Mesenchymal stem cell (in vitro differentiated cells and primary cell): ENCODE measurements at regions not wholly inside any gene's neighbourhood (a gene's known extent, or its start where the extent isn't known, plus 50 kb on each side); places are given as distances from the start of the nearest gene placed in this dataset.

ENCODE experiments used
- DNase-seq: peaks from one replicate; pipeline ENCODE4 v3.0.0-alpha.2; 2013
- H2AFZ ChIP-seq: one replicate; pipeline ENCODE4 v1.6.1; 2013; ENCODE audit warnings: low read depth, mild to moderate bottlenecking, control low read depth, inconsistent platforms, low read length, moderate library complexity
- H2AK5ac ChIP-seq: 2 replicates; pipeline ENCODE4 v1.6.1; 2013; ENCODE audit warnings: low read length, moderate library complexity, mild to moderate bottlenecking, inconsistent platforms; ENCODE audit not compliant: severe bottlenecking
- H2BK120ac ChIP-seq: one replicate; pipeline ENCODE4 v1.6.1; 2013; ENCODE audit warnings: low read depth, mild to moderate bottlenecking, inconsistent platforms, low read length, moderate library complexity
- H2BK12ac ChIP-seq, 2 experiments: one replicate each; pipeline ENCODE4 v1.6.1; 2013; ENCODE audit warnings: inconsistent platforms in 2 of 2, low read length in 2 of 2, mild to moderate bottlenecking in 2 of 2, moderate library complexity in 2 of 2, control low read depth in 1 of 2
- H2BK15ac ChIP-seq: one replicate; pipeline ENCODE4 v1.6.1; 2013; ENCODE audit warnings: mild to moderate bottlenecking, low read depth, inconsistent platforms; ENCODE audit not compliant: poor library complexity, severe bottlenecking
- H2BK5ac ChIP-seq: 2 replicates; pipeline ENCODE4 v1.6.1; 2013; ENCODE audit warnings: low read depth, mild to moderate bottlenecking, low read length, control low read depth, inconsistent platforms; ENCODE audit not compliant: poor library complexity, severe bottlenecking
- H3K14ac ChIP-seq, 2 experiments: one replicate each; pipeline ENCODE4 v1.6.1; 2013; ENCODE audit warnings: inconsistent platforms in 2 of 2, low read length in 2 of 2, control low read depth in 1 of 2, mild to moderate bottlenecking in 1 of 2, moderate library complexity in 1 of 2
- H3K18ac ChIP-seq, 2 experiments: one replicate each; pipeline ENCODE4 v1.6.1; 2013; ENCODE audit warnings: inconsistent platforms in 2 of 2, low read length in 2 of 2, control low read depth in 1 of 2, low read depth in 1 of 2, mild to moderate bottlenecking in 1 of 2
- H3K23ac ChIP-seq, 2 experiments: one replicate each; pipeline ENCODE4 v1.6.1; 2013; ENCODE audit warnings: inconsistent platforms in 2 of 2, low read length in 2 of 2, mild to moderate bottlenecking in 2 of 2, moderate library complexity in 2 of 2, control low read depth in 1 of 2
- H3K27ac ChIP-seq: 2 replicates; pipeline ENCODE4 v1.5.1; 2013; ENCODE audit warnings: mild to moderate bottlenecking, moderate library complexity, low read length, control low read depth, inconsistent platforms; ENCODE audit not compliant: poor library complexity, severe bottlenecking
- H3K27me3 ChIP-seq, 2 experiments: 2 replicates each; pipeline versions ENCODE4 v1.6.1 to v1.7.0; 2013; ENCODE audit warnings: low read length in 2 of 2, mild to moderate bottlenecking in 2 of 2, moderate library complexity in 2 of 2, control low read depth in 1 of 2, inconsistent platforms in 1 of 2; ENCODE audit not compliant: control insufficient read depth in 1 of 2, insufficient read depth in 1 of 2
- H3K36me3 ChIP-seq, 2 experiments: 2 replicates each; pipeline versions ENCODE4 v1.6.1 to v1.7.0; 2013; ENCODE audit warnings: low read length in 2 of 2, control low read depth in 1 of 2, inconsistent platforms in 1 of 2, low read depth in 1 of 2, mild to moderate bottlenecking in 1 of 2; ENCODE audit not compliant: insufficient read depth in 2 of 2, control insufficient read depth in 1 of 2
- H3K4ac ChIP-seq, 2 experiments: one replicate each; pipeline ENCODE4 v1.6.1; 2013; ENCODE audit warnings: inconsistent platforms in 2 of 2, low read length in 2 of 2, mild to moderate bottlenecking in 2 of 2, moderate library complexity in 2 of 2, control low read depth in 1 of 2, low read depth in 1 of 2
- H3K4me1 ChIP-seq: 2 replicates; pipeline ENCODE4 v1.6.1; 2013; ENCODE audit warnings: low read depth, low read length, control low read depth; ENCODE audit not compliant: control insufficient read depth, insufficient read depth
- H3K4me2 ChIP-seq: 2 replicates; pipeline ENCODE4 v1.6.1; 2013; ENCODE audit warnings: low read length, mild to moderate bottlenecking, inconsistent platforms; ENCODE audit not compliant: poor library complexity, severe bottlenecking
- H3K4me3 ChIP-seq, 2 experiments: 2 replicates each; pipeline versions ENCODE4 v1.5.1 to v1.7.0; 2013; ENCODE audit warnings: low read length in 2 of 2, mild to moderate bottlenecking in 2 of 2, control low read depth in 1 of 2, low read depth in 1 of 2; ENCODE audit not compliant: insufficient read depth in 1 of 2
- H3K79me1 ChIP-seq: replicated peaks from 2 replicates; pipeline ENCODE4 v1.6.1; 2013; ENCODE audit warnings: mild to moderate bottlenecking, control low read depth, low read length, inconsistent platforms; ENCODE audit not compliant: poor library complexity, severe bottlenecking
- H3K9ac ChIP-seq: 2 replicates; pipeline ENCODE4 v1.7.0; 2013; ENCODE audit warnings: mild to moderate bottlenecking, low read length, moderate library complexity
- H3K9me3 ChIP-seq: 2 replicates; pipeline ENCODE4 v1.7.0; 2013; ENCODE audit warnings: mild to moderate bottlenecking, low read length; ENCODE audit not compliant: control insufficient read depth
- H4K8ac ChIP-seq: one replicate; pipeline ENCODE4 v1.6.1; 2013; ENCODE audit warnings: inconsistent platforms, mild to moderate bottlenecking, low read length, moderate library complexity
- H4K91ac ChIP-seq: one replicate; pipeline ENCODE4 v1.6.1; 2013; ENCODE audit warnings: mild to moderate bottlenecking, low read length, inconsistent platforms
- WGBS: methylation state at CpG from one replicate; pipeline ENCODE4 v1.1.7; 2013; ENCODE audit warnings: mixed read lengths; 5-methylcytosine and 5-hydroxymethylcytosine counted together

DNA sequence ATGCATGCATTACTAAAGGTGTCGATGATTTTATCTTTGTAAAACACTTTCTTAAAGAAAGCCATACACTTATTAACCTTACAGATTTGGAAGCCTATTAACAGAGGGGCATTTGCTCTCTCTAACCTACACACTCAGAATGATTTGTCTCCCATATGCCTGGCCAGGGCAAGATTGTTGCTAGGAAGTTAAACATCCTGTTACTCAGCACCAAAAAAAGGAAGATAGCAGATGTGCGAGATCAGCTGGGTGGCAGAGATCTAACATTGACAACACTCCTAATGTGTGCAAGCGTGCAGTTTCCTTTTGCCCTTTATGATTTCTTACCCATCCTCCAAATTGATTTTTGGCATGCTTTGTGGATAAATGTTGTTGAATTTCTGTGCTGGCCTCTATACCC, 73.9 kb upstream of the TMEM108 start:
- DNase-seq: no peak
- 52% methylated on average over 2 of the region's 3 CpGs for WGBS
- Histone ChIP-seq H2AFZ (no peak overlapping the region), H3K9ac (no peak overlapping the region), H2BK120ac (no peak overlapping the region), H3K4me1 (no peaks in the 10 kb centered on the region), H2BK12ac (no peak overlapping the region), H4K8ac (no peak overlapping the region), H3K23ac (no peak overlapping the region), H3K14ac (no peak overlapping the region), H2BK15ac (no peak overlapping the region), H2BK5ac (no peak overlapping the region), H3K36me3 (no peaks in the 10 kb centered on the region), H3K27ac (no peak overlapping the region), H4K91ac (no peak overlapping the region), H3K4me2 (no peak overlapping the region), H3K79me1 (no peaks in the 10 kb centered on the region), H2AK5ac (no peak overlapping the region), H3K4me3 (no peak overlapping the region), H3K4ac (no peak overlapping the region), H3K18ac (no peak overlapping the region), H3K27me3 (no peaks in the 10 kb centered on the region), H3K9me3 (no peaks in the 10 kb centered on the region)

DNA sequence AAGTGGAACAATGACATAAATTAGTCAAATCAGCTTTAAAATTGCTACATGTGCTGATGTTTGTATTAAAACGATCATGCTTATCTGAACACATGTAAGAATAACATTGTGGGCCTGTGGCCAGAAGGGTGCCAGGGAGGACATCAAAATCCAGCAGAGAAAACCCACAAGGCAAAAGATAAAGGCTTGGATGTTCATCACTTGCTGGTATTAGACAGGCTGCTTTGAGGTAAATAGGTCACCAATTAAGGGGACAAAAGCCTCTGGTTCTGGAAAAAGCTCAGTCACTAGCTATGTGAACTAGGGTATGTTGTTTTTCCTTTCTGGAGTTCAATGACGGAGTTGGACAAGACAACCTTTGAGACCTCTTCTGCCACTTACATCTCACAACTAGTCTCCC, 74.4 kb upstream of the TMEM108 start:
- Histone ChIP-seq H4K91ac (no peak overlapping the region), H3K36me3 (no peaks in the 10 kb centered on the region), H3K9ac (no peak overlapping the region), H3K79me1 (no peaks in the 10 kb centered on the region), H2BK5ac (no peak overlapping the region), H2AK5ac (no peak overlapping the region), H3K27me3 (no peaks in the 10 kb centered on the region), H4K8ac (no peak overlapping the region), H3K4me1 (no peaks in the 10 kb centered on the region), H3K18ac (no peak overlapping the region), H3K4me2 (no peak overlapping the region), H3K27ac (no peak overlapping the region), H3K4me3 (no peak overlapping the region), H3K23ac (no peak overlapping the region), H2BK12ac (no peak overlapping the region), H2AFZ (no peak overlapping the region), H2BK120ac (no peak overlapping the region), H2BK15ac (no peak overlapping the region), H3K4ac (no peak overlapping the region), H3K14ac (no peak overlapping the region), H3K9me3 (no peaks in the 10 kb centered on the region)
- 23% methylated on average over 1 of the region's 2 CpGs for WGBS
- DNase-seq: no peak

DNA sequence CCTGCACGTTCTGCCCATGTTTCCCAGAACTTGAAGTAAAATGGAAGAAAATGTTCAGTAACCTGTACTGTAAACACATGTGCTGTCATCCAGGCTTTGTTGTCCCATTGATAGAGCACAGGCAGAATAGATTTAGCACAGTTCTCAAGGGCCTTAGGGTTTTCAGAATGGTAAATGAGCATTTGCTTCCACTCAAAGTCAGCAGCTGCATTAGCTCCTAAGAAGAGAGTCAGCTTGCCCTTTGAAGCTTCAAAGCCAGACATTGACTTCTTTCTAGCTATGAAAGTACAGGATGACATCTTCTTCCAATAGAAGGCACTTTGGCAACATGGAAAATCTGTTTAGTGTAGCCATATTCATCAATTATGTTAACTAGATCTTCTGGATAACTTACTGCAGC, 76.2 kb upstream of the TMEM108 start:
- H2BK15ac ChIP-seq: no peak overlapping the region
- no peak overlapping the region for H4K8ac ChIP-seq
- no peaks in the 10 kb centered on the region for H3K36me3 ChIP-seq
- no peak overlapping the region for H3K9ac ChIP-seq
- H3K79me1 ChIP-seq: no peaks in the 10 kb centered on the region
- no peak overlapping the region for H2AK5ac ChIP-seq
- no peak overlapping the region for H2BK5ac ChIP-seq
- no peak overlapping the region for H2BK120ac ChIP-seq
- no peak overlapping the region for H3K14ac ChIP-seq
- H2BK12ac ChIP-seq: no peak overlapping the region
- no peaks in the 10 kb centered on the region for H3K4me1 ChIP-seq
- no peak overlapping the region for H3K27ac ChIP-seq
- H3K4me3 ChIP-seq: no peak overlapping the region
- no peaks in the 10 kb centered on the region for H3K27me3 ChIP-seq
- no peak overlapping the region for H2AFZ ChIP-seq
- H3K23ac ChIP-seq: no peak overlapping the region
- no peak overlapping the region for H3K18ac ChIP-seq
- H3K4me2 ChIP-seq: no peak overlapping the region
- no peak for DNase-seq
- no peak overlapping the region for H4K91ac ChIP-seq
- WGBS: 60% methylated on average over 1 of the region's 1 CpG
- no peak overlapping the region for H3K4ac ChIP-seq
- no peaks in the 10 kb centered on the region for H3K9me3 ChIP-seq

DNA sequence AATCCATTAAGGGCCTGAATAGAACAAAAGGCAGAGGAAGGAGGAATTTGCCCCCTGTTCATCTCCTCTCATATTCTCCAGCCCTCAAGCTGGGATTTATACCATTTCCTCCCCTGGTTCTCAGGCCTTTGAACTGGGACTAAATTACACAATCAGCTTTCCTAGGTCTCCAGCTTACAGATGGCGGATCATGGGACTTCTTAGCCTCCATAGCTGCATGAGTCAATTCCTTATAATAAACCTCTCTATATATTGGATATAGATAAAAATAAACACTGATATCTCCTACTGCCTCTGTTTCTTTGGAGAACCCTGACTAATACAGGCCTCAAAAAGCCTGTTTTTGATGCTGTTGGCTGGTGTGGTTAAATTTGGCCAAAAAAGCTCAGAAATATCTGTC, 84.5 kb upstream of the TMEM108 start:
- Histone ChIP-seq H2BK15ac (no peak overlapping the region), H2AFZ (no peak overlapping the region), H2AK5ac (no peak overlapping the region), H3K18ac (no peak overlapping the region), H3K4me1 (no peaks in the 10 kb centered on the region), H4K91ac (no peak overlapping the region), H3K4me3 (no peak overlapping the region), H2BK12ac (no peak overlapping the region), H3K27me3 (no peaks in the 10 kb centered on the region), H3K9ac (no peak overlapping the region), H3K36me3 (no peaks in the 10 kb centered on the region), H2BK5ac (no peak overlapping the region), H3K23ac (no peak overlapping the region), H3K79me1 (no peaks in the 10 kb centered on the region), H3K4me2 (no peak overlapping the region), H3K4ac (no peak overlapping the region), H4K8ac (no peak overlapping the region), H3K9me3 (no peaks in the 10 kb centered on the region), H3K27ac (no peak overlapping the region), H3K14ac (no peak overlapping the region), H2BK120ac (no peak overlapping the region)
- no CpG with 5 or more reads among the region's 1 CpG for WGBS
- DNase-seq: no peak
